Posterior vena cava (tissue), 2 donors: ENCODE measurements at regions not wholly inside any gene's neighbourhood (a gene's known extent, or its start where the extent isn't known, plus 50 kb on each side); places are given as distances from the start of the nearest gene placed in this dataset.
"Not testable (repeated sequence)": the region's sequence is repeated elsewhere in the genome, so short reads cannot be mapped to it uniquely, and the experiment has no call there.

Experiments used
- DNase-seq: peaks from one replicate; pipeline ENCODE4 v3.0.0-alpha.2; 2020; ENCODE audit warnings: low spot score
- intact Hi-C, 2 donors: fragments of 100-400 bp; cut with DNase I; formaldehyde crosslinking; loops; one replicate each; pipeline versions ENCODE4 v1.14.1 to v1.14.2; 2022 to 2023
- donor health status: DM: yes; HTN: yes; CAD: no.
- donor health status: DM: yes; HTN: yes; CAD: no.

DNA sequence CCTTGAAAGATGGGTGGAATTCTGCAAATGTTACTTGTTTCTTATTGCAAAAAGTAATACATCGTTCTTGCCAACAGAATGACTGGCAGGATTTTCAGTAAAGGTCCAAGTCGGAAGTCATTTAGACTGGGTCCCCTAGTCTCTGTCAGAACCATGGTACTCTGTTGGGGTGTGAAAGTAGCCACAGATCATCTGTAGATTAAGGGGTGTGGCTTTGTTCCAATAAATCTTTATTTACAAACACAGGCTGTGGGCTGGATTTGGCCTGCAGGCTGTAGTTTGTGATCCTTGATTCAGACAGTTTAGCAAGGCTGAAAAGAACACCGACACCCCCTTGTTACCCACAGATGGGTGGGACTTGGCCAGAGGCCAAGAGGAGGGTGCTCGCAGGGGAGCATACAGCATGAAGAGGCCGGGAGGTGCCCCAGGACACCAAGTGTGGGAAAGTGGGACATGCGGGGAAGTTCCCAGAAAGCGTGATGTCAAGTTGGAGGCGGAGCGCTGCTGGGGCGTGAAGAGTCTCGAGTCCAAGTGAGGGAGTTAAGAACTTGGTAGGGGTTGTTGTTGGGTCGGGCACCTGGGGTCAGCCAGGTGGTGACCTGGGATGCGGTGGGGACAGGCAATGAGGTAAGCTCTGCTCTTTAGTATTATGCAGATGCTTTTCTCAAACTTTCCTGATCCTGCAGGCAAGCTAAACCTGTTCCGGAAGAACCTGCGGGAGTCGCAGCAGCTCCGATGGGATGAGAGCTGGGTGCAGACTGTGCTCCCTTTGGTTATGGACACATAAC, 175.7 kb downstream of the ADRA2C start:
- intact Hi-C loops: loop anchor here in 1 of 2 donors (10.0 kb wide), 1 partner anchor 167 kb away; no protein-coding TSS in a partner anchor
- not testable (repeated sequence) for DNase-seq

DNA sequence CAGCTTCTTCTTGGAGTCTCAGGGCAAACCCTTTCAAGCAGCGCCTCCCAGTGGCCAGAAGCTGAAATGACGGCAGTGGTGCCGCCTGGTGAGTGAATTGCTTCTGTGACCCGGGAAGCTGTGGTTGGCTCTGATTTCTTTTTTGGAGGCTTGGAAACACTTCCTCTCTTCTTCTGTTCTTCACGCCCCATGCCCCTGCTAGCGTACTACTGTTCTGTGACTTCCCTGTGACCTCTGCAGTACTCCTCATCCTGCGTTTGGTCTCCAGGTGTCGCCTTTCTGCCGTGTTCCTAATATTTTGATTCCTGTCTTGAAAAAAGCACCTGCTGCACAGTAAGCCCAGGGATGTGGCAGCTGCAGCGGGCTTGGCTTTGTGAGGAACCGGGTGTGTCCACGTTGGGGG, 176.4 kb downstream of the ADRA2C start:
- DNase-seq: not testable (repeated sequence)
- intact Hi-C loops: loop anchor here in 1 of 2 donors (10.0 kb wide), 1 partner anchor 168 kb away; no protein-coding TSS in a partner anchor

DNA sequence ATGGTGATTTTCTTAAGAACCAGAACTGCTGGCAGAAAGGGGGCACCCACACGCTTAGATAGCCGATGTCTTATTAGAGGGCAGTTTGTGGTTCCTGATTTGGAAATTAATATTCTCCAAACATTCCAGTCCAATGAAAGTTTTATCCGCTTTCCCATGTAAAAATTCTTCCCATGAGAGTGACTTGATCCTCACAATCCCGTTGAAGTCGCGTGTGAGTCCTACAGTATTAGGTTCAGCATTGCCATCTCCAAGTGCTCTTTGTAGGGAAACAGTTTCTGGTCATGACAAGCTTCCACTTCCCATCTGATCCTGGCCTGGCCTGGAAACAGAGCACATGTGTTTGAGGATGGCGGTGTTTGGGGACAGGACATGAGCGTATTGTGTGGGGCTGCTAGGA, 176.9 kb downstream of the ADRA2C start:
- DNase-seq: not testable (repeated sequence)
- intact Hi-C loops: loop anchor here in 1 of 2 donors (10.0 kb wide), 1 partner anchor 168 kb away; no protein-coding TSS in a partner anchor

DNA sequence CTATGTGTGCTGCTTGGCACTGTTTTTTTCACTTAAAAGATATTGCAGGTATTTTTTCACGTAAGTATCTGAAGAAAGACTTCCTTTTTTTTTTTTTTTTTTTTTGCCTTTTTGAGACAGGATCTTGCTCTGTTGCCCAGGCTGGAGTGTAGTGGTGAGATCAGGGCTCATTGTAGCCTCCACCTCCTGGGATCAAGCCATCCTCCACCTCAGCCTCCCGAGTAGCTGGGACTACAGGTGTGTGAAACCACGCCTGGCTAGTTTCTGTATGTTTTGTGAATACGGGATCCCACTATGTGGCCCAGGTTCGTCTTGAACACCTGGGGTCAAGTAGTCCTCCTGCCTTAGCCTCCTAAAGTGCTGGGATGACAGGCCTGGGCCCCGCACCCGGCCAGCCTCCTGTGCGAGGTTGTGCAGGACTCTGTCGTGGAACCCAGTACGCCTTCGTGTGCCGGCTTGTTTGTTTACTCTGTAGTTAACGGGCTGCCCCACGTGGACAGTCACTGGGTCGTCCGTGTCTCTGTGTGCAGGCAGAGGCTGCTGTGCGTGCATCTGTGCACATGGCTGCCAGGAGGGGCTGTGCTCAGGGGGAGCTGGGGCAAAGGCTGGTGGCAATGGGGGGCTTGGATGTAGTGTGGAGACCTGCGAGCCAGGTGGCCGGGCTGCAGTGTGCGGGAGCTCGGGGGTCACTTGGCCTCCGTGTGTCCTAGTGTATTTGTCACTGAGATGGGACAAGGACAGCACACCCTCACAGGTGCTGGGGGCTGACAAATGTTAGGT, 179.5 kb downstream of the ADRA2C start:
- intact Hi-C loops: loop anchor here in 1 of 2 donors (10.0 kb wide), 1 partner anchor 171 kb away; no protein-coding TSS in a partner anchor
- no peak for DNase-seq

DNA sequence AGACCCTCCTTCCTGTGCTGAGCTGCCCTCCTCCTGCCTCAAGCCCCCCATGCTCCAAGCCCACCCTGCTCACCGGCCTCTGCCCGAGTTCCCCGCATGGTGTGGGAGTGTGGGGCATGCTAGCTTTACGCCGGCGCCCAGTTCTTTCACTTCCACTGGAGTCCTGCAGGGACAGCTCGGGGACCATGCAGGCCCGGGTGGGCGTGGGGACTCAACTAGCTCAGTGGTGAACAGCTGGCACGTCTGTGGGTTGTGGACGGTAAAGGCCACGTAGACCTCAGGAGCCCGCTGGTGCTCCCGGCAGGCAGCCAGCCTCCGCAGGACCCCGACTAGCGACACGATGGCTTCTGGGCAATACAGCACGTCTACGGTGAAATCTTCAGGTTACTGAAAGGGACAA, 180.4 kb downstream of the ADRA2C start:
- not testable (repeated sequence) for DNase-seq
- intact Hi-C loops: loop anchor here in 1 of 2 donors (10.0 kb wide), 1 partner anchor 172 kb away; no protein-coding TSS in a partner anchor

DNA sequence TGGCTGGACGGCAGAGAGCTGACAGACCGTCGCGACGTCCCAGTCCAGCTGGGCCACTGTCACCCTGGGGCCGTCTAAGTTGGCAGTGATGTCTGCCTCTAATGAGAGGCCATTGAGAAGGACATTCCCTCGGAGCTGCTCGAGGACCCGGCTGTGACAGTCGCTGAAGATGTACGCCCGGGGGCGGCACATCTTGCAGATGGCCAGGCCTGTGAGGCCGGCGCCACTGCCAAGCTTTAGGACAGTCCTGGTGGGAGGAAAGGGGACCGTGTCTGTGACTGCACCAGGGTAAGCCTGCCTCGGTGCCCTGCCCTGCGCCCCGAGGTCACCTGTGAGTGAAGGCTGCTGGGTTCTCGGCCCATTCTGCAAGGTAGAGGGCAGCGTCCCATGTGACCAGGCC, 181.6 kb downstream of the ADRA2C start:
- intact Hi-C loops: loop anchor here in 1 of 2 donors (10.0 kb wide), 1 partner anchor 173 kb away; no protein-coding TSS in a partner anchor
- DNase-seq: not testable (repeated sequence)

DNA sequence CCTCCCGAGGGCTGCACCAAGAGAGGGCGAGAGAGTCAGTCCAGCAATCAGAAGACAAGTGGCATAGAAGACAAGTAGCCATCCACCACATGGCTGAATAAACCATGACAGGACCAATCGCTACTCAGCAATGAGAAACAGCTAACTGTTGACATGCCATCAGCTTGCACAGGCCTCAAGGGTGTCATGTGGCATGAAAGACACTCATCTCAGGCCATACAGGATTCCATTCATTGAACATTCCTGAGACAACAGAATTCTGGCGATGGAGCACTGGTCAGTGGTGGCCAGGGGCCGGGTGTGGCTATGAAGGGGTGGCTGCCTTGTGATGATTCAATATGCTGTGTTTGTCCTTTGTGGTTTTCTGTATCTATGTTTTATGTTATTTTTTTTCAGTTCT, 182.0 kb downstream of the ADRA2C start:
- intact Hi-C loops: loop anchor here in 1 of 2 donors (10.0 kb wide), 1 partner anchor 173 kb away; no protein-coding TSS in a partner anchor
- not testable (repeated sequence) for DNase-seq

DNA sequence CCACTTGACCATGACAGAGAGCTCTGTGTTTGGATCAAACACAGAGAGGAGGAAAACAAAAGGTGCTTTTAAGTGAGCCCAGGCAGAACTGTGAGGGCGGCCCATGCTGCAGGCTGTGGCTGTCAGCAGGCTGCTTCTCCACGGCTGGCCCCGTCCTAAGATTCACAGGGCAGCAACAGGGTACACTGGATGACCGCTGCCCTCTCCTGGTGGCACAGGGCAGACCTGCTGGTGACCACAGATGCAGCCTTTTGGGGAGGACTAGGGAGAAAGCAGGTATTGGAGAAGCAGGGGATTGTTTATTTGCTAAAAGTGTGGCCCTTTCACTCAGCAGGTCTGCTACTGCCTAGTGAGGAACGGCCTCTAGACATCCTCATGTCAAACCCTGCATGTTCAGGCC, 183.7 kb downstream of the ADRA2C start:
- intact Hi-C loops: loop anchor here in 1 of 2 donors (10.0 kb wide), 1 partner anchor 175 kb away; no protein-coding TSS in a partner anchor
- not testable (repeated sequence) for DNase-seq

DNA sequence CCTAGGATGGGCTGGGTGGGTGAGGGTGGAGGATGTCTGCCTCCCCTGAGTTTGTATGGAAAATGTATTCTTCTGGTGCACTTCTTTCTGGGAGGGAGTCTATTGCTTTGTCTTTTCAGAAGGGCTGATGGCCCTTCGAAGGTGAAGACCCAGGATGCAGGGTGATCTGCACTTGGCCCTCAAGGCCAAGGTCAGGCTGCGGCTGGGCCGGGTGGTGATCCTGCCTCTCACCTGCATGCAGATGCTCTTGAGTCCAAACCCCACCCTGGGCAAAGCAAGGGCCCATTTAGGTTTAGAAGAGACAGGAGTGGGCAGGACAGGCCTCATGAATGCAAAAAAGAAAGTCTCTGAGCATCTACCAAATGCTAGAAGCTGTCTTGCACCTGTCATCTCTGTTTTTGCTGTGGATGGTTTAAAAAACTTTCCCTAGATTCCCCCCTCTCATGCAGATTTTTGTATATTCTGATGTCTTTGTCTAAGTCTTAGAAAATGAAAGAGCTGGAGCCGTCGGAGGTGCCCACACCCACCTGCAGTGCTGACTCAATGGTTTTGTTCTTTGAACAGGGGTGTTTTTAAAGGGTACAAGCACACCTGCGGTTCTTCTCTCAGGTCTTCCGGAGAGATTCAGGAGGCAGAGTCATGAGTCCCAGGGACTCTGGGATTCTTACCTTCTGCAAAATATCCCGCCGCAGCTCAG, 186.4 kb downstream of the ADRA2C start:
- DNase-seq, intact Hi-C loops: not testable (repeated sequence)

DNA sequence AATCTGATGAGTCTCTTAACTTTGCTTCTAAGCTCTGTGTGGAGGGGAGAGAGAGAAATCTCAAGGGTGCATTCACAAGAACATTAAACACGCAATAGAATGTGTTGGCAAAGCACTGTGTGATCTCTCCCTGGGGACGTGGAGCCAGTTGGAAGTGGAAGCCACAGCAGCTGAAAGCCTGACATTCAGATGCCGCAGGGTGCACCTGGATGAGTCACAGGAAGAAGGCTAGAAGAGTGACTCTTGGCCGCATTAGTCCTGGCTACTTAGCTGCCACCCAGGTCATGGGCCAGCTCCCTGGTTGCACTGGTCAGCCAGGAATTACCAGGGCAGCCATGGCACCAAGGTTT, 186.9 kb downstream of the ADRA2C start:
- DNase-seq, intact Hi-C loops: not testable (repeated sequence)

DNA sequence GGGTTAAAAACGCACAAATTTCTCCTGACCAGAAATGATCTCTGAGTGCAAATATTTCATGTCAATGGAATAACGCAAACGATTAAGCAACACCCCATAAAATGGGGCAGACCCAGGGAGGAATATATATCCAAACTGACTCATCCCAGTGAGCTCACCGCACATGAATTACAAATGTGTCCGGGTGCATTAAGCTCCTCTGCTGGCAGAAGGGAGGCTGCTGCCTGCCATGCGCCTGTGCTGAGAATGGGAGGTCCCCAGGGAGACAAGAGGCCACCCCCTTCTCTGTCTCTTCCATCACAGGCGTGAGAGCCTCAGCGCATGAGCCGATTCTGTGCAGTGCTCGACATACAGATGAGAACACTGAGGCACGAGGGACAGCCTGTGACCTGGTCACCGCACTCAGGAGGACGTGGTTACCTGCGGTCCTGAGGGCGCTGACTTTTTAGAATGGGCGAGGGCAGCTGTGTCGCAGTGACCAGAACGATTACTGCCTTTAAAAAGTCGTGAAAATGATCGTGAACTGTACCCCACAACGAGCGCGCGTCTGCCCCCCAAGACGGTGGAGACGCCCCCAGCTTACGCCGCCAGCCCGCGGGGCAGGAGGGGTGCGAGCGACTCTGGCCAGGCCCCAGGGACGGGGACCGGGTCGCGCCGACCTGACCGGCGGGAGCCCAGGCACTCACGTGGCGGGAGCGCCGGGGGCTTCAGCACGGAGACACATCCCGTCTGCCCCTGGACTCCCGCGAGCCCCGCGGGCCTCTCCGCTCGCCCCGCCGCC, 188.5 kb downstream of the ADRA2C start:
- intact Hi-C loops: not testable (repeated sequence)
- DNase-seq: peak; percentile 94

DNA sequence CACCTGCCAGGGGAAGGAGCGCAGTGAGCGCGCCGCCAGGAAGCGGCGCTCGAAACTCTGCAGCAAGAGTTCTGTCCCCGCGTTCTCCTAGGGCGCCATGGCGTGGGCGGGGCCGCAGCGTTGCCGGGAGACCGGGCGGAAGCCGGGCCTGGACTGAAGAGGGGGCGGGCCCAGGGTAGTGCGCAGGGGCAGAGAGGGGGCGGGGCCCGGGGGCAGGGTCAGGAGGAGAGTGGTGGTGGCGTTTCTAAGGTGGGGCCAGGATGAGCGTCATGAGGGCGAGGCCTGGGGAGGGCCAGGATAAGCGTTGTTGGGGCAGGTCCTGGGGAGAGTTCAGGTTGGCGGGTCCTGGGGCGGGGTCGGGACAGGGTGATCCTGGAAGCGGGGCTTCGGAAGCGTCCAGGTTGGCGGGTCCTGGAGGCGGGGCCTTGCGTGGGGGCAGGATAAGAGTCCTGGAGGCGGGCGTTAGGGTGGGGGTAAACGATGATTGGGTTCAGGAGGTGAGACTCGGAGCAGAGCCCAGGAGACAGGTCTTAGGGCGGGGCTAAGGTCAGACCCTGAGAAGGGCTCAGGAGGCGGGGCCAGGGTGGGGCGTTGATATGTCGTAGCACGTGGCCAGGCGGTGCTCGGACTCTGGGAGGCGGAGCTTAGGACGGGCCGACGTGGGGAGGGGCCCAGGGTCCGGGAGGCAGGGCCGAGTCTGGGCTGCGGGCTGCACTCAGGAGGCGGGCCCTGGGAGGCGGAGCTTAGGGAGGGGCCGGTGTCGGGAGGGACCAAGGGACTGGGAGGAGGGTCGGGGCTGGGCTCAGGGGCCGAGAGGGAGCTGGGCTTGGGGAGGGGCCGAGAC, 189.4 kb downstream of the ADRA2C start:
- intact Hi-C loops: not testable (repeated sequence)
- peak; percentile 100 for DNase-seq

DNA sequence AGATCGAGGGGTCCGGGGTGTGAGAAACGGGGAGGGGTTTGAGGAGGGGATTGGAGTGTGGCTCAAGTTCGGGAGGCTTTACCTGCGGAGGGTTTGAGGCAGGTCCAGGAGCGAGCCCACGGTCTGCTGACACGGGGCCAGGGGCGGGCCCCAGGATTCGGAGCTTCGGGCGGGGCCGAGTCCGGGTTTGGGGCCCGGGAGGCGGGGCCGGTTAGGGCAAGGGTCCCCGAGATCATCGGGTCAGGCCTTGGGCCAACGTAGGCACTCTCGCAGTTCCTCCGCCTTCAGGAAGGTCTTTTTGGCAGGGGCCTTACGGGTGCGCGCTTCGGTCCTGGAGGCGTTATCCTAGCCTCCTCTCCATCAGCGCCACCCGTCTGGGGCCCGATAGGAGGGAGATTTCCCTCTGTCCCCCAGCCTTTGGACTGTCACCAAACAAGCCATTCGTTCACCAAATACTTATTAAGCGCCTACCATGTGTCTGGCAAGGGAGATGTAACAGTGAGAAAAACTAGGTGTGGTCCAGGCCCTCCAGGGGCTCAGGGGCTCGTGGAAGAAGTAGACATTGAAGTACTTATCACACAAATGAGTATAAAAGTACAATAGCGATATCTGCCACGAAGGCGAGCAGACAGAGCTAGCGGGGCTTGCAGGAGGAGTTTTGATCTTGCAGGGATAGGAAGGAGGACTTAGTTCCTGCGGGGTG, 190.1 kb downstream of the ADRA2C start:
- intact Hi-C loops: not testable (repeated sequence)
- DNase-seq: peak; percentile 85

DNA sequence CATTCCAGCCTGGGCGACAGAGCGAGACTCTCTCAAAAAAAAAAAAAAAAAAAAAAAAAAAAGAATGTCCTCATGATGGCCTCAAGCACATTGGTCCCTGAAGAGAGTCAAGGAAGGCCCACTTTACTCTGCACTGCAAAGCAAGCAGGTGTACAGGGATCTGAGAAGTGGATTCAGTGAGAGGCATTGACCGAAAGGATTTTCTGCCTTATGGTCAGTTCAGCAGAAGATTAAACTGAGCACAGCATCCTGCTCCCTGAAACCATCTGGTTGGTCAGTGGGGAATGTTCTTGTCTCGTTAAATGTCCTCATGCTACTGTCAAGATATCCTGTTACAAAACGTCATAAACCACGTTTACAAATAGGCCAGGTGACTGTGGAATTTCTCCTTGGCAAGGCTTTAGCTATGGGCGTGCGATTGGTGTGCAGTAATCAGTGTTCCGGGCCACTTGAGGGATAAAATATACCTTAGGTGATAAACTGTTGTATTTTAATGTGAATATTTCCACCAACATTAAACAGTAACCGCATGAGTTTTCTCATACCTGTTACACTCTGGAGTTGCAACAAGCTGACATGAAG, 195.0 kb downstream of the ADRA2C start:
- DNase-seq, intact Hi-C loops: not testable (repeated sequence)

DNA sequence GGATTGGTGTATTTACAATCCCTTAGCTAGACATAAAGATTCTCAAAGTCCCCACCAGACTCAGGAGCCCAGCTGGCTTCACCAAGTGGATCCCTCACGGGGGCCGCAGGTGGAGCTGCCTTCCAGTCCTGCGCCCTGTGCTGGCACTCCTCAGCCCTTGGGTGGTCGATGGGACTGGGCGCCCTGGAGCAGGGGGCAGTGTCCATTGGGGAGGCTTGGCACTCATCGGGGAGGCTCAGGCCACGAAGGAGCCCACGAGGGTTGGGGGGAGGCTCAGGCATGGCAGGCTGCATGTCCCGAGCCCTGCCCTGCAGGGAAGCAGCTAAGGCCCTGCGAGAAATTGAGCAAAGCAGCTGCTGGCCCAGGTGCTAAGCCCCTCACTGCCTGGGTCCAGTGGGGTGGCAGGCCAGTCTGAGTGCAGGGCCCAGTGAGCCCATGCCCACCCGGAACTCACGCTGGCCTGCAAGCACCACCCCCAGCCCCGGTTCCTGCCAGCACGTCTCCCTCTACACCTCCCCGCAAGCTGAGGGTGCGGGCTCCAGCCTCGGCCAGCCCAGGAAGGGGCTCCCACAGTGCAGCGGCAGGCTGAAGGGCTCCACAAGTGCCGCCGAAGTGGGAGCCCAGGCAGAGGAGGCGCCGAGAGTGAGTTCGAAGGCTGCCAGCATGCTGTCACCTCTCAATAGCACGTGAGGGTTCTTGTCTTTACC, 198.5 kb downstream of the ADRA2C start:
- DNase-seq, intact Hi-C loops: not testable (repeated sequence)

DNA sequence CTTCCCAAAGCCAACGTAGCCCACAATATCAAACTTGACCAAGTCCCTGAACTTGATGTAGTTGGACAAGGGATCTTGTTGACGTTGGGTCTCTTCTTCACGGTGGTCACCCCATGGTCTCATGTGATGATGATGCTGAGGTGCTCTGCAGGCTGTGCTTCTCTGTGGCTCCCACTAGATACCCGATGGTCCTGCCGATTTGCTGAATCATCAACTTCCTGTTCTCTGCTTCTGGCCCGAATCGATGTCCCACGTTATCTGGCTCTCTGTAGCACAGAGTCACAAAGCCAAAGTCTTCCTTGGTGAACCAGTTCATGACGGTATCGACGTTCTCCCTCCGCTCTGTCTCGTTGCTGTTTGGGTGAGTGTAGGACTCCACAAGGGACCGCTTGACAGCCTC, 201.0 kb downstream of the ADRA2C start:
- intact Hi-C loops, DNase-seq: not testable (repeated sequence)
